NCI-H2029 (cell line): ENCODE measurements at regions not wholly inside any gene's neighbourhood (a gene's known extent, or its start where the extent isn't known, plus 50 kb on each side); places are given as distances from the start of the nearest gene placed in this dataset.

Experiments used
- DNase-seq: peaks from one replicate; lab custom pipeline; 2025; lab: John Stamatoyannopoulos, UW

GRCh38 chr1:221371705-221372104 lies 370.2 kb downstream of the DUSP10 start:
- DNase-seq = no peak

- no peak for DNase-seq
These were observed 368.1 kb downstream of the DUSP10 start for GRCh38 chr1:221373795-221374194.

- DNase-seq = no peak
These were observed 365.6 kb downstream of the DUSP10 start for GRCh38 chr1:221376286-221376685.

- no peak for DNase-seq
These were observed 359.8 kb downstream of the DUSP10 start for GRCh38 chr1:221381910-221382623.

GRCh38 chr1:221392453-221392852 lies 349.4 kb downstream of the DUSP10 start:
- DNase-seq = no peak

GRCh38 chr1:221394011-221394544 lies 347.8 kb downstream of the DUSP10 start:
- peak; percentile 44 for DNase-seq

- no peak for DNase-seq
These were observed 345.4 kb downstream of the DUSP10 start for GRCh38 chr1:221396526-221396925.

- no peak for DNase-seq
These were observed 344.7 kb downstream of the DUSP10 start for GRCh38 chr1:221397141-221397540.

GRCh38 chr1:221397606-221398005 lies 344.3 kb downstream of the DUSP10 start:
- DNase-seq = no peak

GRCh38 chr1:221405146-221405545 lies 336.7 kb downstream of the DUSP10 start:
- DNase-seq = no peak

- DNase-seq = no peak
These were observed 333.6 kb downstream of the DUSP10 start for GRCh38 chr1:221408117-221408803.

- no peak for DNase-seq
These were observed 330.6 kb downstream of the DUSP10 start for GRCh38 chr1:221411283-221411682.

GRCh38 chr1:221414772-221415539 lies 326.9 kb downstream of the DUSP10 start:
- DNase-seq = no peak

- no peak for DNase-seq
These were observed 326.2 kb downstream of the DUSP10 start for GRCh38 chr1:221415651-221416050.

GRCh38 chr1:221416142-221416541 lies 325.7 kb downstream of the DUSP10 start:
- no peak for DNase-seq

- DNase-seq = no peak
These were observed 325.2 kb downstream of the DUSP10 start for GRCh38 chr1:221416723-221417122.

GRCh38 chr1:221418346-221418745 lies 323.5 kb downstream of the DUSP10 start:
- no peak for DNase-seq

- no peak for DNase-seq
These were observed 322.3 kb downstream of the DUSP10 start for GRCh38 chr1:221419513-221420095.

GRCh38 chr1:221429264-221429663 lies 312.6 kb downstream of the DUSP10 start:
- DNase-seq = no peak

GRCh38 chr1:221430152-221430960 lies 311.5 kb downstream of the DUSP10 start:
- no peak for DNase-seq

GRCh38 chr1:221431068-221431651 lies 310.7 kb downstream of the DUSP10 start:
- DNase-seq = no peak
